IMR-90 (cell line): ENCODE measurements at regions not wholly inside any gene's neighbourhood (a gene's known extent, or its start where the extent isn't known, plus 50 kb on each side); places are given as distances from the start of the nearest gene placed in this dataset.

Source experiments
- ATAC-seq: fragments of 200-7000 bp; cut with Tn5 transposase; 2 replicates; pipeline ENCODE4 v1.9.1; 2020; ENCODE audit warnings: low read depth, mild to moderate bottlenecking, moderate library complexity
- BruUV-seq: library from RNA; stranded (reverse); fragments of 400-500 nt; replicated peaks from 2 replicates; lab custom pipeline; 2021; lab: Mats Ljungman, UMichigan
- CTCF ChIA-PET: fragments of 300-600 bp; formaldehyde crosslinking; extraction: SDS; loops from one replicate; lab custom pipeline; 2021; ENCODE audit warnings: antibody characterized with exemption; lab: Yijun Ruan, JAX
- POLR2A ChIA-PET: fragments of 300-600 bp; sonication (Branson Sonifier 250); formaldehyde crosslinking; loops from one replicate; lab custom pipeline; 2022; ENCODE audit warnings: antibody characterized with exemption; ENCODE audit not compliant: unreplicated experiment; lab: Charles Lee
- DNase-seq: peaks from one replicate; pipeline ENCODE4 v3.0.0; 2013
- H2AFZ ChIP-seq: replicated peaks from 2 replicates; pipeline ENCODE3; 2013; ENCODE audit warnings: low read length, mild to moderate bottlenecking; ENCODE audit not compliant: poor library complexity
- H2AK5ac ChIP-seq: 2 replicates; pipeline ENCODE4 v1.6.1; 2013; ENCODE audit warnings: low read depth, low read length, inconsistent platforms
- H2AK9ac ChIP-seq: replicated peaks from 2 replicates; pipeline ENCODE3; 2013; ENCODE audit warnings: mild to moderate bottlenecking, low read depth, low read length, moderate library complexity; ENCODE audit not compliant: poor library complexity
- H2BK120ac ChIP-seq: 2 replicates; pipeline ENCODE4 v1.6.1; 2013; ENCODE audit warnings: low read depth, low read length, inconsistent platforms
- H2BK15ac ChIP-seq: 3 replicates; pipeline ENCODE4 v1.6.1; 2013; ENCODE audit warnings: low read depth, low read length, inconsistent platforms
- H2BK20ac ChIP-seq: 2 replicates; pipeline ENCODE4 v1.6.1; 2013; ENCODE audit warnings: low read depth, mild to moderate bottlenecking, inconsistent platforms, low read length, moderate library complexity
- H2BK5ac ChIP-seq: 2 replicates; pipeline ENCODE4 v1.6.1; 2013; ENCODE audit warnings: mild to moderate bottlenecking, low read depth, low read length, inconsistent platforms; ENCODE audit not compliant: poor library complexity, severe bottlenecking
- H3K14ac ChIP-seq: replicated peaks from 2 replicates; pipeline ENCODE4 v1.6.1; 2013; ENCODE audit warnings: low read depth, low read length, inconsistent platforms
- H3K18ac ChIP-seq: 2 replicates; pipeline ENCODE4 v1.6.1; 2013; ENCODE audit warnings: low read depth, low read length, control low read depth
- H3K23ac ChIP-seq: 2 replicates; pipeline ENCODE4 v1.6.1; 2013; ENCODE audit warnings: low read depth, low read length, inconsistent platforms
- H3K27ac ChIP-seq: 2 replicates; pipeline ENCODE4 v1.5.1; 2013; ENCODE audit warnings: mild to moderate bottlenecking, control low read depth, low read length; ENCODE audit not compliant: insufficient read depth
- H3K27me3 ChIP-seq: 2 replicates; pipeline ENCODE4 v1.6.1; 2013; ENCODE audit warnings: low read length; ENCODE audit not compliant: control insufficient read depth, insufficient read depth
- H3K36me3 ChIP-seq: 2 replicates; pipeline ENCODE4 v1.6.1; 2013; ENCODE audit warnings: low read length, mixed read lengths; ENCODE audit not compliant: control insufficient read depth, insufficient read depth
- H3K4ac ChIP-seq: 2 replicates; pipeline ENCODE4 v1.6.1; 2013; ENCODE audit warnings: low read depth, low read length, inconsistent platforms
- H3K4me1 ChIP-seq: 2 replicates; pipeline ENCODE4 v1.6.1; 2013; ENCODE audit warnings: low read length, mixed read lengths; ENCODE audit not compliant: control insufficient read depth, insufficient read depth
- H3K4me2 ChIP-seq: 2 replicates; pipeline ENCODE4 v1.6.1; 2013; ENCODE audit warnings: low read depth, mild to moderate bottlenecking, control low read depth, low read length, moderate library complexity
- H3K4me3 ChIP-seq: 2 replicates; pipeline ENCODE4 v1.5.1; 2013; ENCODE audit warnings: low read depth, mild to moderate bottlenecking, control low read depth, low read length, moderate library complexity; ENCODE audit not compliant: insufficient read depth
- H3K56ac ChIP-seq: 2 replicates; pipeline ENCODE4 v1.6.1; 2013; ENCODE audit warnings: low read length, inconsistent platforms; ENCODE audit not compliant: insufficient read depth; ENCODE audit errors: extremely low read depth
- H3K79me1 ChIP-seq, 2 experiments: 2 replicates each; pipeline ENCODE4 v1.6.1; 2013; ENCODE audit warnings: low read length in 2 of 2, inconsistent platforms in 1 of 2, low read depth in 1 of 2
- H3K9ac ChIP-seq: 2 replicates; pipeline ENCODE4 v1.6.1; 2013; ENCODE audit warnings: low read depth, low read length, control low read depth
- H3K9me1 ChIP-seq: 2 replicates; pipeline ENCODE4 v1.6.1; 2013; ENCODE audit warnings: low read length, inconsistent platforms; ENCODE audit not compliant: insufficient read depth
- H3K9me3 ChIP-seq: 2 replicates; pipeline ENCODE4 v1.6.1; 2013; ENCODE audit warnings: low read length; ENCODE audit not compliant: control insufficient read depth, insufficient read depth
- H4K20me1 ChIP-seq: 2 replicates; pipeline ENCODE4 v1.6.1; 2013; ENCODE audit warnings: low read length, inconsistent platforms; ENCODE audit not compliant: insufficient read depth
- H4K5ac ChIP-seq: 2 replicates; pipeline ENCODE4 v1.6.1; 2013; ENCODE audit warnings: mild to moderate bottlenecking, low read depth, low read length, control low read depth
- H4K8ac ChIP-seq, 2 experiments: 2 replicates each; pipeline ENCODE4 v1.6.1; 2013; ENCODE audit warnings: low read depth in 2 of 2, low read length in 2 of 2, control low read depth in 1 of 2, inconsistent platforms in 1 of 2
- H4K91ac ChIP-seq: 2 replicates; pipeline ENCODE4 v1.6.1; 2013; ENCODE audit warnings: low read depth, low read length, inconsistent platforms; ENCODE audit not compliant: insufficient read depth
- CEBPB ChIP-seq: IDR thresholded peaks from 2 replicates; pipeline ENCODE4 v1.6.1; 2012; ENCODE audit warnings: low read depth, low read length, improper control_type of control experiment
- RAD21 ChIP-seq: IDR thresholded peaks from 2 replicates; pipeline ENCODE4 v1.6.1; 2012; ENCODE audit warnings: low read length, improper control_type of control experiment
- SMC3 ChIP-seq: fragments of 150-350 bp; IDR thresholded peaks from 2 replicates; pipeline ENCODE4 v1.6.1; 2016; ENCODE audit warnings: low read depth, mild to moderate bottlenecking, antibody characterized with exemption, low read length, moderate library complexity
- dilution Hi-C: fragments of 300-500 bp; cut with HindIII; formaldehyde crosslinking; loops from one replicate; pipeline ENCODE4 v1.14.3; 2018; ENCODE audit warnings: low sequenced_read_pairs; ENCODE audit not compliant: unreplicated experiment
- in situ Hi-C: fragments of 300-500 bp; cut with MboI; formaldehyde crosslinking; loops from 3 replicates; pipeline ENCODE4 v1.14.3; 2019; ENCODE audit warnings: low sequenced_read_pairs, inconsistent platforms, mixed read lengths
- intact Hi-C: fragments of 100-400 bp; cut with micrococcal nuclease; formaldehyde crosslinking; loops from 2 replicates; pipeline ENCODE4 v1.10.0; 2022
- TF ChIP-seq, protein P1 (sequence below): fragments of 150-350 bp; IDR thresholded peaks from 2 replicates; pipeline ENCODE4 v1.6.1; 2017; ENCODE audit warnings: mild to moderate bottlenecking, antibody characterized with exemption, low read length, low read depth
- TF ChIP-seq, protein P2 (sequence below): conservative IDR thresholded peaks from 2 replicates; pipeline ENCODE4 v1.5.1; 2012; ENCODE audit warnings: mild to moderate bottlenecking, low read depth, low read length, improper control_type of control experiment

- H3K27me3 ChIP-seq = peaks cover 15% of the 10 kb centered on the region
- no peak for DNase-seq
- TF ChIP-seq RAD21 = no peak
- TF ChIP-seq, protein P1, sequence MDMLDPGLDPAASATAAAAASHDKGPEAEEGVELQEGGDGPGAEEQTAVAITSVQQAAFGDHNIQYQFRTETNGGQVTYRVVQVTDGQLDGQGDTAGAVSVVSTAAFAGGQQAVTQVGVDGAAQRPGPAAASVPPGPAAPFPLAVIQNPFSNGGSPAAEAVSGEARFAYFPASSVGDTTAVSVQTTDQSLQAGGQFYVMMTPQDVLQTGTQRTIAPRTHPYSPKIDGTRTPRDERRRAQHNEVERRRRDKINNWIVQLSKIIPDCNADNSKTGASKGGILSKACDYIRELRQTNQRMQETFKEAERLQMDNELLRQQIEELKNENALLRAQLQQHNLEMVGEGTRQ = no peak
- TF ChIP-seq SMC3 = no peak
- TF ChIP-seq, protein P2, sequence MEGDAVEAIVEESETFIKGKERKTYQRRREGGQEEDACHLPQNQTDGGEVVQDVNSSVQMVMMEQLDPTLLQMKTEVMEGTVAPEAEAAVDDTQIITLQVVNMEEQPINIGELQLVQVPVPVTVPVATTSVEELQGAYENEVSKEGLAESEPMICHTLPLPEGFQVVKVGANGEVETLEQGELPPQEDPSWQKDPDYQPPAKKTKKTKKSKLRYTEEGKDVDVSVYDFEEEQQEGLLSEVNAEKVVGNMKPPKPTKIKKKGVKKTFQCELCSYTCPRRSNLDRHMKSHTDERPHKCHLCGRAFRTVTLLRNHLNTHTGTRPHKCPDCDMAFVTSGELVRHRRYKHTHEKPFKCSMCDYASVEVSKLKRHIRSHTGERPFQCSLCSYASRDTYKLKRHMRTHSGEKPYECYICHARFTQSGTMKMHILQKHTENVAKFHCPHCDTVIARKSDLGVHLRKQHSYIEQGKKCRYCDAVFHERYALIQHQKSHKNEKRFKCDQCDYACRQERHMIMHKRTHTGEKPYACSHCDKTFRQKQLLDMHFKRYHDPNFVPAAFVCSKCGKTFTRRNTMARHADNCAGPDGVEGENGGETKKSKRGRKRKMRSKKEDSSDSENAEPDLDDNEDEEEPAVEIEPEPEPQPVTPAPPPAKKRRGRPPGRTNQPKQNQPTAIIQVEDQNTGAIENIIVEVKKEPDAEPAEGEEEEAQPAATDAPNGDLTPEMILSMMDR = no peak
- no peak for TF ChIP-seq CEBPB
Measured at GRCh38 chr1:229137271-229137670, 133.6 kb upstream of the RAB4A start.

More at GRCh38 chr1:229137271-229137670, 133.6 kb upstream of the RAB4A start:
- Histone ChIP-seq H2AK9ac (no peak overlapping the region), H3K56ac (no peak overlapping the region), H3K18ac (no peak overlapping the region), H4K91ac (no peak overlapping the region), H3K9me1 (no peaks in the 10 kb centered on the region), H2BK120ac (no peak overlapping the region), H3K36me3 (no peaks in the 10 kb centered on the region), H3K14ac (no peak overlapping the region), H3K23ac (no peak overlapping the region), H3K4me3 (no peak overlapping the region), H4K5ac (no peak overlapping the region), H3K79me1 (no peaks in the 10 kb centered on the region), H2AFZ (no peak overlapping the region), H3K9ac (no peak overlapping the region), H2BK5ac (no peak overlapping the region), H3K9me3 (peaks cover 7% of the 10 kb centered on the region; the same call in 1 of the 2 replicates), H2BK20ac (no peak overlapping the region), H4K20me1 (no peaks in the 10 kb centered on the region), H3K27ac (no peak overlapping the region), H2AK5ac (no peak overlapping the region), H4K8ac (no peak overlapping the region), H3K4ac (no peak overlapping the region), H3K4me2 (no peak overlapping the region), H3K4me1 (peaks cover 13% of the 10 kb centered on the region; the same call in 1 of the 2 replicates), H2BK15ac (no peak overlapping the region)
- dilution Hi-C loops (no loop called here), in situ Hi-C loops (no loop called here), intact Hi-C loops (no loop called here)
- ATAC-seq = no peak
- ChIA-PET CTCF (no interaction called here), POLR2A (no interaction called here)
- BruUV-seq = no TSS peak
